ENCODE measurements at regions not wholly inside any gene's neighbourhood (a gene's known extent, or its start where the extent isn't known, plus 50 kb on each side); places are given as distances from the start of the nearest gene placed in this dataset.

GRCh38 chr13:83325125-83325853, 557.0 kb downstream of the SLITRK1 start:
- no peak for DNase-seq

GRCh38 chr13:83311886-83312577, 570.2 kb downstream of the SLITRK1 start:
- DNase-seq: no peak

- no peak for DNase-seq
Observed at GRCh38 chr13:83298617-83299016, 583.7 kb downstream of the SLITRK1 start.

- no peak for DNase-seq
Observed at GRCh38 chr13:83297586-83298290, 584.5 kb downstream of the SLITRK1 start.

- DNase-seq: no peak
Observed at GRCh38 chr13:83295686-83296085, 586.6 kb downstream of the SLITRK1 start.

- DNase-seq: no peak
Observed at GRCh38 chr13:83286737-83287136, 595.5 kb downstream of the SLITRK1 start.

GRCh38 chr13:83281654-83282053, 600.6 kb downstream of the SLITRK1 start:
- no peak for DNase-seq

GRCh38 chr13:83274679-83275078, 607.6 kb downstream of the SLITRK1 start:
- no peak for DNase-seq

- DNase-seq: no peak
Observed at GRCh38 chr13:83272652-83273240, 609.5 kb downstream of the SLITRK1 start.

GRCh38 chr13:83272076-83272475, 610.2 kb downstream of the SLITRK1 start:
- DNase-seq: no peak

- DNase-seq: no peak
Observed at GRCh38 chr13:83265279-83265678, 617.0 kb downstream of the SLITRK1 start.

- no peak for DNase-seq
Observed at GRCh38 chr13:83248751-83249150, 633.5 kb downstream of the SLITRK1 start.

GRCh38 chr13:83232626-83233025, 649.6 kb downstream of the SLITRK1 start:
- no peak for DNase-seq

- no peak for DNase-seq
Observed at GRCh38 chr13:83229574-83230305, 652.5 kb downstream of the SLITRK1 start.

GRCh38 chr13:83223546-83223945, 658.7 kb downstream of the SLITRK1 start:
- DNase-seq: no peak

- no peak for DNase-seq
Observed at GRCh38 chr13:83221813-83222241, 660.4 kb downstream of the SLITRK1 start.

- DNase-seq: no peak
Observed at GRCh38 chr13:83221256-83221655, 661.0 kb downstream of the SLITRK1 start.

GRCh38 chr13:83220241-83220640, 662.0 kb downstream of the SLITRK1 start:
- DNase-seq: no peak

GRCh38 chr13:83219832-83220231, 662.4 kb downstream of the SLITRK1 start:
- no peak for DNase-seq

- no peak for DNase-seq
Observed at GRCh38 chr13:83216479-83217245, 665.6 kb downstream of the SLITRK1 start.

- DNase-seq: no peak
Observed at GRCh38 chr13:83215627-83216026, 666.6 kb downstream of the SLITRK1 start.

- DNase-seq: no peak
Observed at GRCh38 chr13:83214452-83214851, 667.8 kb downstream of the SLITRK1 start.
